ENCODE measurements at regions not wholly inside any gene's neighbourhood (a gene's known extent, or its start where the extent isn't known, plus 50 kb on each side); places are given as distances from the start of the nearest gene placed in this dataset.

GRCh38 chr10:121351540-121351939, 246.7 kb downstream of the FGFR2 start:
- TF ChIP-seq CTCF (conservative IDR thresholded peaks at IDR 0.05; ENCODE audit: low read depth) = no peak
- CTCF ChIA-PET = no interaction called here
- H3K27ac ChIP-seq = no peak overlapping the region
- DNase-seq (ENCODE audit: low spot score) = no peak
- POLR2A ChIA-PET (ENCODE audit: low non-redundant PET) = no interaction called here

- TF ChIP-seq CTCF (conservative IDR thresholded peaks at IDR 0.05; ENCODE audit: low read depth) = no peak
- ChIA-PET CTCF (interaction anchor here (0.6 to 0.7 kb wide), 2 partner anchors 261 to 495 kb away, joined by 3 read pairs; no protein-coding TSS in a partner anchor), POLR2A (ENCODE audit: low non-redundant PET) (no interaction called here)
- H3K27ac ChIP-seq = no peak overlapping the region
- no peak for DNase-seq (ENCODE audit: low spot score)
Observed at GRCh38 chr10:121352231-121352855, 245.9 kb downstream of the FGFR2 start.

- H3K27ac ChIP-seq = no peak overlapping the region
- ChIA-PET POLR2A (ENCODE audit: low non-redundant PET) (no interaction called here), CTCF (interaction anchor here (0.6 kb wide), 1 partner anchor 204 kb away, joined by 7 read pairs; no protein-coding TSS in a partner anchor)
- TF ChIP-seq CTCF (conservative IDR thresholded peaks at IDR 0.05; ENCODE audit: low read depth) = no peak
- DNase-seq (ENCODE audit: low spot score) = no peak
Observed at GRCh38 chr10:121355161-121355560, 243.1 kb downstream of the FGFR2 start.

GRCh38 chr10:121356183-121356582, 242.1 kb downstream of the FGFR2 start:
- no peak for DNase-seq (ENCODE audit: low spot score)
- ChIA-PET CTCF (interaction anchor here (0.6 kb wide), 1 partner anchor 35 kb away, joined by 4 read pairs; no protein-coding TSS in a partner anchor), POLR2A (ENCODE audit: low non-redundant PET) (no interaction called here)
- no peak for TF ChIP-seq CTCF (conservative IDR thresholded peaks at IDR 0.05; ENCODE audit: low read depth)
- H3K27ac ChIP-seq = no peak overlapping the region

- CTCF ChIA-PET = interaction anchor here (0.7 kb wide), 1 partner anchor 396 kb away, joined by 3 read pairs; no protein-coding TSS in a partner anchor
Observed at GRCh38 chr10:121357401-121357800, 240.8 kb downstream of the FGFR2 start.

GRCh38 chr10:121362026-121362425, 236.2 kb downstream of the FGFR2 start:
- no peak for DNase-seq (ENCODE audit: low spot score)
- POLR2A ChIA-PET (ENCODE audit: low non-redundant PET) = no interaction called here
- H3K27ac ChIP-seq = no peak overlapping the region
- CTCF ChIA-PET = interaction anchor here (0.7 kb wide), 1 partner anchor 482 kb away, joined by 3 read pairs; no protein-coding TSS in a partner anchor
- TF ChIP-seq CTCF (conservative IDR thresholded peaks at IDR 0.05; ENCODE audit: low read depth) = no peak

More at GRCh38 chr10:121357401-121357800, 240.8 kb downstream of the FGFR2 start:
- H3K27ac ChIP-seq = no peak overlapping the region
- TF ChIP-seq CTCF (conservative IDR thresholded peaks at IDR 0.05; ENCODE audit: low read depth) = no peak
- DNase-seq (ENCODE audit: low spot score) = no peak
- POLR2A ChIA-PET (ENCODE audit: low non-redundant PET) = no interaction called here
